ENCODE measurements at regions not wholly inside any gene's neighbourhood (a gene's known extent, or its start where the extent isn't known, plus 50 kb on each side); places are given as distances from the start of the nearest gene placed in this dataset.

DNA sequence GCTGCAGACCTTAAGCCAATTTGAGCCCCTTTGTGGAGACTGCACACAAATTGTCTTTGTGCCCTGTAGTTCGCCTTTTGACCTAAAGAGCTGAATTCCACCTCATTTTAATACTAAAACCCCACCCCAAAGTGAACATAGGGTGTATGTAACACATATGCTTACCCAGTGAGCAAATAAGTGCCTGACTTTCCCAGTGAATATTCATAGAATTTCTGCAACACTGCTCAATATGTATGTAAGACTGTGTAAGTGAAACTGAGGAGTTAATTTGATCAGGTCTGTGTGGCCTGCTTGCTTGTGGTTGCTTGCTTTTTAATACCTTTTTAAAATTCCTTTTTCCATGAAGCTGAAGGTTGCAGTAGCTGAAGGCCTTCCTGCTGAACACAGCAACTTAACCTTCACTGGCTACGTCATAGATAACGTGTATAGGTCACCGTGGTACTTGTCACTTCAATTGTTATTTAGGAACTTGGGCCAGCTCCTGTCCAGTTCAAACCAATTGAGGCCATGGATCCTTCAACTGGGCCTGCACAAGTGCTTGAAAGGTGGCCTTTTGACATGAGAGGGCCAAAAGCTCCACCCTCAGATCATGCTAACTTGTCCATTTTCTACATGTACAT is 131.7 kb upstream of the BTBD3 start:
- no peak for DNase-seq
- intact Hi-C loops (cut with DNase I), result no loop called here

DNA sequence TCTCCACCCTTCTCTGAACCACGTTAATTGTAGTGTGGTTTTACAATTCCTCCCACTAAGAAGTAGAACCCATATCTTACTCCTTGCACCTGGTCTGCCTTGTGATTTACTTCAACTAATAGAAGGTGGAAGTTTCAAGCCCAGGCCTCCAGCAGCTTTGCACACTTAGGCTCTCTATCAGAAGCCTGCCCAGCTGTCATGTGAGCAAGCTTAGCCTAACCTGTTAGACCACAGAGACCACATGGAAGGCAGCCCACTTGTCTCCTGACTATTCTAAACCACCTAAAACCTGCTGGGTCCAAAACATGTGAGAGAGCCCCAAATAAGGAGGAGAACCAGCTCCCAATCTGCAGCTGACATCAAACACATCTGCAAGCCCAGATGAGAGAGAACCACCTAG is 127.6 kb upstream of the BTBD3 start:
- no peak for DNase-seq
- intact Hi-C loops (cut with DNase I), result no loop called here

DNA sequence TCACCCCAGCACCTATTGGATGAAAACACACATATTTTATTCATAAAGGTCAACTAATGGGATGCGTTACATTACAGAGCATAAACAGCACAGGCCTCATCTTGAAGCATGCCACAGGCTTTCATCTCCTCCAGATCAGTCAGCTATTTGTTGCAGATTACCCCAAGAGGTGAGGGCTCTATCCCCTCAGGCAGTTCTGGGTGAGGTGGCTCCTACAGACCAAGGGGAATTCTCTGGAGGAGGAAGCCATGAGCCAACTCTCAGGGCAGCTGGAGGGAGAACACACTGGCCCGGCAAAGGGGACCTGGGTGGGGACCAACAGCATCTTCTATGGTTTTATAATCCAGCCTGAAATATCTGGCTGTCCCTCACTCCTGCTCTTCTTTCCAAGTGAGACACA is 126.4 kb upstream of the BTBD3 start:
- DNase-seq, result no peak
- intact Hi-C loops (cut with DNase I), result no loop called here

DNA sequence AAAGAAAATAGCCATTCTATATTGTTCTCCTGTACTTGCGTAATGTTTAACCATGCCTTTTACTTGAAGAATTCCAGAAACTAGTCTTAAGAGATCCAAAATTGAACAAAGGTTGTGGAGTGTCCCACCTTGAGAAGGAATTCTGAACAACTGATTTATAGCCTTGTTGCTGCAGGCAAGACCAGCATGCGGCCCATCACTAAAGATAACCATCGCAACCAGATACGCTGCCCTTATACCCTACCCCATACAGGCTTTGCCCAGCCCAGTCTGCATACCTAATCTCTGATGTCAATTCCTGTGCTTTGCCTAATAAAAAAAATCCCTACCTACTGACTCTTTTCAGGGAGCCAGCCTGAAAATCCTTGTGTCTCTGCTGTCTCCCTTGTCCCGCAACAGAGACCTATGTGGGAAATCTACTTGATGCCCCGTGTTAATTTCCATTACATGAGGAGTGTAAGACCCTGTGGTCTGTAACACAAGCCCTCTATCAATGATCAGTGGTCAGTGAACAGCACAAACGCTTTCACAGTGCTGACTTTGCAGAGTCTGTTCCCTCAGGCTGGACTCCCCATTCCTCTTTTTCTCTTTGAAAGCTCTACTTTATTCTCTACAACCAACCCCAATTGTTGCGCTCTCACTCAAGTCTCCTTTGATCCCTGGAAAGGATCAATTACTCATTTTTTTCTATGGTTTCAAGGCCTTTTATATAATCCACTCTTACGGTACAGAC is 125.7 kb upstream of the BTBD3 start:
- DNase-seq, result no peak
- intact Hi-C loops (cut with DNase I), result no loop called here

DNA sequence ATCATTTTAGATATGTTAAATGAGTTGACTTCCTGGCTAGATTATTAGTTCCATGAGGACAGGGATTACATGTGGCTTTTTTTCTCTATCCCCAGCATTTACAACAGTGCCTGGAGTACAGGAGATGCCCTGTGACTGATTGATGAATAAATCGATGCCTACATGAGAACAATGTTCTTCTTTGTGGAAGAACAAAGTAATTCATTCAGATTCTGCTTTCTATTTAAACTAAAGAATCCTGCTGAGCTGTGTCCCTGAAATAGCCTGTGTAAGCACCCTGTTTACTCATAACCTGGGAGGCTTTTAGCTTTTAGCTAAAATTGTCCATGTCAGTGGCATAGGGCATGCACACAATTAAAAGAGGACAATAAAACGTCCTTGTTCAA is 125.1 kb upstream of the BTBD3 start:
- intact Hi-C loops (cut with DNase I), result no loop called here
- no peak for DNase-seq

DNA sequence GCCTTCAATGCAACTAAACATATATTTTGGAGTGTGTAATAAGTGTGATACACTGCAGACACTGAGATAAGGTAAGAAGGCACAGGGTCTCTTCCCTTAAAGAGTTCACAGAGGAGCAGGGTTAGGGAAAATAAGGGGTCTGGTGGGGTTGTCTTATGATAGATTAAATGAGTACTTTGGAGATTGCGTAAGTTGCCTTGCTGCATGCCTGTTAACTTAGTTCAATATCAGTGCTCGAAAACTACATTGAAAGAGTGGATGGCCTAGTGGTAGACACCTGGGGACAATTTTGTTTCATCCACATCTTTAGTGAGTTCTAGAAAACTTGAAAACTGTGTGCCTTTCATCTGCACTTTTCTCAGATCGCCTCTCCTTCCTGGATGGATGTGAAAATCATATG is 123.2 kb upstream of the BTBD3 start:
- no peak for DNase-seq
- intact Hi-C loops (cut with DNase I), result no loop called here

DNA sequence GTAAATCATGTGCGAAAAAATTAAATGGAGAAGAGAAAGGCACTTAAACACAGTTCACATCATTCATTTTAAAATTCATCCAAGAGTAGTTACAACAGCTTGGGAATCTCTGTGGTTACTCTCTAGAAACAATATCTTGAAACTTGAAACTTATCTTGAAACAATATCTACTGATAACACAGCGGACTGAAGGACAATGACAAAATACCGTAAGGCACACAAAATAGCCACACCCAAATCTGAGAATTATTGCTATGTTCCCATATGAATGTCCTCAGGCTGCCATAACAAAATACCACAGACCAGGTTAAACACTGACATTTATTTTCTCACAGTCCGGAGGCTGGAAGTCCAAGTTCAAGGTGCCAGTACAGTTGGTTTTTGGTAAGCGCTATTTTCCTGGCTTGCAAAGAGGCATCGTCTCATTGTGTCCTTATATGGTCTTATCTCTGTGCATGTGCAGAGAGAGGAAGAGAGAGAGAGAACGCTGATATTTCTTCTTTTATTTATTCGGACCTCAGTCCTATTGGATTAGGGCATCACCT is 122.5 kb upstream of the BTBD3 start:
- intact Hi-C loops (cut with DNase I), result no loop called here
- no peak for DNase-seq

DNA sequence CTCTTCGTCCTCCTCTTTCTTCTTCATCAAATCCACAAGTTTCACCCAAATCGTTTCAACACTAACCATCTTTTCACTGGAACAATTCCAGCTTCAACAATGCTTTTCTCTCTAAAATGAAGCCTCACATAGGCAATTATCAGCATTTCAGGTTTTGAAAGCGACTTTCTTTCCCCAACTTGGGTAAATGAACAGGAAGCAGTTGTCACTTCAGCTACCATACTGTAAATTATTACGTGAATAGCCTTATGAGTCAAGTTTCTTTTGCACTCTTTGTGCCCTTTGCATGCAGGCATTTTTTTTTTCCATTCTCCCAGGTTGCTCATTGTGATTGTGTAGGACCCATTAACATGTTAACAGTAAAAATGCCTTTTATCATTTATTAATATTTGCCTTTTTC is 121.7 kb upstream of the BTBD3 start:
- intact Hi-C loops (cut with DNase I), result no loop called here
- DNase-seq, result no peak

DNA sequence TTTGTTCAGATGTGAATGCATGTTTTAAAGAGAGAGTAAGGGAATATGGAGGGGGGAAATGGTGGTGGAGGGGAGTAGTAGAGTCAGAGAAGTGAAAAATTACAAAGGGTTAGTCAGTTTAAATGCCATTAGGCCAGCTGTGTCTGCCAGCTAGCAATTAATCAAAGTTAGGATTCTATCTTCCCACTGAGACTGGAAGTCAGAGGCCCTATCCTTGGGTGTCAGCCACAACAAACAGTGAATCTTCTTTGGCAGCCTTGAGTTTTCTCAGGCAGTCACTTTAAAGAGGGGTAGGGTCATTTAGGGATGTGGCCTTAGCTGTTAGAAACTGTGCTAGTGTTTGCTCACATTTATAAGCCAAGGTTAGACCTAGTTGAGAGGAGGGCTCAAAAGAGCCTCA is 120.5 kb upstream of the BTBD3 start:
- intact Hi-C loops (cut with DNase I), result no loop called here
- no peak for DNase-seq

DNA sequence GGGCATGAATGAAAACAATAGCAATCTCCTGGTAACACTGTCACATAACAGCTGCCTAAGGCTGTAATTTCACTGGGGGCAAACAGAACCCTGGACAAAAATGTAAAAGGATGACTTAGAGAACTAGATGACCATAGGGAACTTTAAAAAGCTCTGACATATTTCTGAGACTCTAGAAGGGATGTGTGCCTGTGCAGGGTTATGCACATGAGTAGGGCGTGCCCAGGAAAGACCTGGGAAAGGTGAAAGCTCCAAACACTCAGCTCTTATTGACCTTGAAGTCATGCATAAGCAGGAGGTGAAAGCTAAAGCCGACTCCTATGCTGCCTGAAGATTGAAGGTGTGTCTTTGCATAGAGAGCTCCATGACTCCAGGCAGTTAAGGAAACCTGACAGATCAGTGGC is 118.4 kb upstream of the BTBD3 start:
- no peak for DNase-seq
- intact Hi-C loops (cut with DNase I), result no loop called here

DNA sequence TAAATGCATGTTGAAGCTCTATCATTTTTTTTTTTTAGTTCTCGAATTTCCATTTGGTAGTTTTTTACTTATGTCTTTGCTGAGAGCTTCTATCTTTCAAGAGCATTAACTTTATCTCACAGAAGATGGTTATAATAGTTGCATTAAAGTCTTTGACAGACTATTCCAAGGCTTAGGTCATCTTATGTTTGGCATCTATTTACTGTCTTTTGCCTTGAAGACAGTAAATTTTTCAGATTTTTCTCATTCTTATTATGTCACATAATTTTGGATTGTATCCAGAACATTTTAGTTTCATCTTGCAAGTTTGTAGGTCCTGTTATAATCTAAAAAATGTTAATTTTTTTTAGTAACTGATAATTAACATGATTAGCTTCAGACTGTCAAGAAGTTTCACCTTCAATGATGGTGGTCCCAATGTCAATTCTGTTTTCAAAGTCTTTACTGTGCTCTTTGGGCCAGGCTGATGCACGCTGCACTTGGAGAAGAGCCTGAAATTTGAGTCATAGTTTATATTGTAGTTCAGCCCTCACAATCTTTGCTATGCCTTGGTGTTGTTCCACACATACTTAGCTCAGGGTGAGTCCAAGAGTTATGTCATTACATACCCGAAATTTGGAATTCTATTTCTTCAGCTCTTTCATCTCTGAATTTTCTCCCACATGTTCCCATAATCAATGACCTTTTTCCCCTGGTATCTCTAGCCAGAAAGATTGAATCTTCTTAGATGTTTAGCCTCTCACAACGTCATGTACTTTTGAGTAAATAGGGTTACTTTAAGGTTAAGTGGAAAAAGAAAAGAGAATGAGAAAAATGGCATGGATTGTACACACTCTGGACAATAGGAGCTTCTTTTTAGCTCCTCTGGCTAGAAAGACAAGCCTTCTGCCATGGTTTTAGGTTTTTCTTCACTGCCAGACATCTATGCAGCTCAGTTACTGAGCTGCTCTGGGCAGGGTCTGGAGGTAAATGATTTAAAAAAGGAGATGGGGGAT is 110.3 kb upstream of the BTBD3 start:
- no peak for DNase-seq

DNA sequence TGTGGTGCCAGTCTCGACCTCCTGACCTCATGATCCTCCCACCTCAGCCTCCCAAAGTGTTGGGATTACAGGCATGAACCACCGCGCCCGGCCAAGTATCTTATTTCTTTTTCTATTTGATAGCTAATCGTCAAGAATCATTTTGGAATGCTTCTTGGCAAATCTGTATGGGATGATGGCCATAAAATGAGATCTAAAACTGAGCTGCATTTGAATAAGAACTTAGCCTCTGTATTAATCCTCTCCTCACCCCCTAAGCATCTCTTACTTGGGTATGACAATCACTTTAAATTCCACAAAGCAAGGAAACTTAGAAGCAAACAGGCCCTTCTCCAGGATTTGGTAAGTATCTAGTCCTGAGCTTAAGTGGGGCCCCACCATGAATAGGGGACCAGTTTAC is 108.9 kb upstream of the BTBD3 start:
- DNase-seq, result no peak
- intact Hi-C loops (cut with DNase I), result no loop called here

More for the DNA sequence above, 110.3 kb upstream of the BTBD3 start:
- intact Hi-C loops (cut with DNase I), result no loop called here

DNA sequence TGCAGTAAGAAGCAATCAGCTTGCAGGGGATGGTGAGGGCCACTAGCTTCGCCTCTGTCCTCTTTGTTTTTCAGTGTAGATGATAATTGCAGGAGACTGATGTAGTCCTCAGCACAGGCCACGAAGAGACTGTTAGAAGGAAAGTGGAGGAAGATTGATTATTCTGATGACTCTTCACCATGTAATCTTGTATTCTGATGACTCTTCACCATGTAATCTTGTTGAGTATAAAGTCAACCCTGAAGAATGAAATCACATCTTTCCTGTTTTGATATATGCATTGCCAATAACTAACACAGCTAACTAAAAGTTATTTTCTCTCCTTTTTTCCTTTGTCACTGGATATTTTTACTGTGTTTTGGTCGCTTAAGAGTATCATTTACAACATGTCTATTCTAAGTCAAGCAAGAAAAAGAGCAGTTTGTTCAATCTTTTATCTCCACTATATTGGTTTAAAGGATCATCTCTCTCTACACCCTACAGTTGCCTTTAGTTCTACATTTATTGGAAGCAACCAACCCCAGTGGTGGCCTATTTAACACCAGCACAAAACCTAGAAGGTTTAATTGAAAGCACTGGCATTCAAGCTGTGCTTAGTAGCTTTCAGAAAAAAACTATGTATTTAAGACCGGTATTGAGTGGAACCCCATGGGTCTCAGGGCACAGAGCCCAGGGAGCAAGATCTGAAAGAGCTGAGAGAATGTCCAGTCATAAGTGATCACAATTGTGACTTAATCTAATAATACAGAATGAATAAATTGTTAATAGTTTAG is 107.2 kb upstream of the BTBD3 start:
- intact Hi-C loops (cut with DNase I), result no loop called here
- DNase-seq, result no peak

DNA sequence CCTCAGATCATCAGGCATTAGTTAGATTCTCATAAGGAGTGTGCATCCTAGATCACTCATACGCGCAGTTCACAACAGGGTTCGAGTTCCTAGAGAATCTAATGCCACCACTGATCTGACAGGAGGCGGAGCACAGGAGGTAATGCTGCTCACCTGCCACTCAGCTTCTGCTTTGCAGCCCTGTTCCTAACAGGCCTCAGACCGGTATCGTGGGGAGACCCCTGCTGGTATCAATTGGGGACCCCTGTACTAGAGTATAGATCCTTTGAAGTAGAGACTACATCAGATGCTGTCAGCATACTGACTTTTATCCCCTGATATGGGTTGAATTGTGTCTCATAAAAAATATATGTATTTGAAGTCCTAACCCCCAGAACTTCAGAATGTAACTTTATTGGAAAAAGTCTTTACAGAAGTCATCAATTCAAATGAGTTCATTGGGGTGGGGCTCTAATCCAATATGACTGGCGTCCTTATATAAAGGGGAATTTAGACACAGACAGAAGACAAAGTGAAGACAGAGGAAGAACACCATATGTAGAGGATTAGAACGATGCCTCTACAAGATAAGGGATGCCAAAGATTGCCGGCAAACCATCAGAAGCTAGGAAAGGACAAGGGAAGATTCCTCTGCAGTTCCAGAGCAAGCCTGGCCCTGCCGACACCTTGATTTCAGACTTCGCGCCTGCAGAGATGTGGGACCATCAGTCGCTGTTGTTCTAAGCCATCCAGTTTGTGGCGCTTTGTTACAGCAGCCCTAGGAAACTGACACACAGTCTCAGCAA is 104.4 kb upstream of the BTBD3 start:
- no peak for DNase-seq
- intact Hi-C loops (cut with DNase I), result no loop called here

DNA sequence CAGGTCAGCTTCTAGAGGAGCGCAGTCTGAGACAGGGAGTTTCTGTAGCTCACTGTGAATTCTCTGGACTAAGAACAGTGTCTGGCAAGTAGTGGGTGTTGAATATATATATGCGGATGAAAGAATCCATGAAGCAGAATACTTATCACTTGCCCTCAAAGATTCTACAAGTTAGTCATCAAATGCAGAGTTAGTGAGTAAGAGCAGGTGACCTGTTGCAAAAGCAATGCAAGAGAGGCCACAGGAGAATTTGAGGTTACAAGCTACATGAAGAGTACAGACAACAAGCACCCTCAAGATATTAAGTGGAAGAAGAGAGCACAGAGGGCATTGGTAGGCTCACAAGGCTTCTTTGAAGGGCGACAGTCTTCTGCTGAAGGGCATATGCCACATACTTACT is 103.4 kb upstream of the BTBD3 start:
- DNase-seq, result no peak
- intact Hi-C loops (cut with DNase I), result no loop called here

DNA sequence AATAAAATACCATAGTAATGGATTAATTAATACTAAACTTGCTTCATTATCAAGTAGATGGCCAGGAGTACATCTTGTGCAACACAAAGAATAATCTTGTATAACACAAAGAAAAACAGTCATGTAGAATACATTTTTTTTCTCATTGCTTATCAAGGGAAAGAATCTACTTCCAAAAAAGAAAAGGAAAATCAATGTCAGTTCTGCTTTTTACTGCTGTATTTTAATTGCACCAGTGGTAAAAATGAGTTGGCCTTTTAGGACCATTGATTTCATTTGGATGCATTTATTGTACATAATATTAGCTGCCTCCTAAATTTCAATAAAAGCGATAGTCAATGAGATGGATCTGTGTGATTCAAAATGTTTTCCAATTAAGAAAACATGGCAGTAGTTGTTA is 96.9 kb upstream of the BTBD3 start:
- DNase-seq, result no peak
- intact Hi-C loops (cut with DNase I), result no loop called here

DNA sequence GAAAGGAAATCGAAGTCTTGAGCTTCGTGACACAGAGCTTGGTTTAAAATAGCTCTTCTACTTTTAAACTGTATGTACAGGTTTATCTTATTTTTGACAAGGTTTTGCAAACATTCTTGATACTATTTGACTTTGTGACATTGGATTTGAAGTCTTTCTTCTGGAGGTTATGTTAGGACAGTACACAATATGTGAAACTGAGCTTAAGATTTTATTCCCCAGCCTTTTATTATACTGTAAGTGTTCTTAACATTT is 95.2 kb upstream of the BTBD3 start:
- intact Hi-C loops (cut with DNase I), result no loop called here
- DNase-seq, result no peak

DNA sequence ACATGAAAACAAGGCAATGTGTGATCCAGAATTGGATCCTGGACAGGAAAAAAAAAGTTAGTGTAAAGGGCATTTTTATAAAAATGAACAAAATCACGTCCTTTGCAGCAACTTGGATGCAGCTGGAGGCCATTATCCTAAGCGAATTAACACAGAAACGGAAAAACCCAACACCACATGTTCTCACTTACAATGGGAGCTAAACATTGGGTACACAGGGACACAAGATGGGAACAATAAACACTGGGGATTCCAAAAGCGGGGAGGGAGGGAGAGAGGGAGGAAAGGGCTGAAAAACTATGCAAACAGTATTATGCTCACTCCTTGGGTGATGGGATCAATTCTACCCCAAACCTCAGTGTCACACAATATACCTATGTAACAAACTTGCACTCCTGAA is 91.4 kb upstream of the BTBD3 start:
- peak in 4 of 42 donors; percentile 12 to 18 (median 16) for DNase-seq
- intact Hi-C loops (cut with DNase I), result no loop called here

DNA sequence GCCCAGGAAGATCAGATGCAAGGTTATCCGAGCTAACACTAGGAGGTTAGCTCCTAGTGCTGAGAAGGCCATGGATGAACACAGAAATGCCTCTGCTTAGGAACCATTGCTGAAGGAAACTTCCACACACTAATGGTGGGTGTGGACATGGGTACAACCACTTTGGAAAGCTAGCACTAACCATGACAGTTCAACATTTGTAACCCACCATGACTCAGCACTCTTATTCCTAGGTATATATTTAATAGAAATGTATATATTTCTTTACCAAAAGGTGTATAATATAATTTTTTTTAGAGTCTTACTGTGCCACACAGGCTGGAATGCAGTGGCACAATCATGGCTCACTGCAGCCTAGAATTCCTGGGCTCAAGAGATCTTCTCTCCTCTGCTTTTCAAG is 85.3 kb upstream of the BTBD3 start:
- intact Hi-C loops (cut with DNase I), result no loop called here

More for the DNA sequence above, 85.3 kb upstream of the BTBD3 start:
- DNase-seq, result no peak
